IPS-NIHi7 (cell line): ENCODE measurements at regions not wholly inside any gene's neighbourhood (a gene's known extent, or its start where the extent isn't known, plus 50 kb on each side); places are given as distances from the start of the nearest gene placed in this dataset.
A peak's percentile ranks its signal among the peaks of the same experiment; 100 is the strongest.

Source experiments
- DNase-seq: peaks from one replicate; pipeline ENCODE4 v3.0.0; 2012; ENCODE audit warnings: mixed read lengths; ENCODE audit errors: extremely low spot score

DNA sequence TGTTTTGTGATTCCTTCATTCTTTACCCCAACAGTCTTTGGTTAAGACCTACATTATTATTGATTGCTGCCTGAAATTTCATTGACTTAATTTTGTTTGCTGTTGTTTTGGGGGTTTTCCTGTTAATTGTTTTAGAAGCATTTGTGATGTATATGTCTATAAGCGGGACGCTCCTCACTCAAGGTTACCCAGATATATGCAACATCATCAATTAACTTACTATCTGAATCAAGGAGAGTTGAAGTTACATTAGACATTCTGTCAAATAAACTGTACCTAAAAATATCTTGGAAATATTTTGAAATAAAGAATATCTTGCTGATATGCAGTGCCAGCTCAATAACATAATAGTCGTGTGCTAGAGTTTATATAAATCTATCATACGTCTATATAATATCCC is 125.9 kb upstream of the CDH18 start:
- DNase-seq: no peak

DNA sequence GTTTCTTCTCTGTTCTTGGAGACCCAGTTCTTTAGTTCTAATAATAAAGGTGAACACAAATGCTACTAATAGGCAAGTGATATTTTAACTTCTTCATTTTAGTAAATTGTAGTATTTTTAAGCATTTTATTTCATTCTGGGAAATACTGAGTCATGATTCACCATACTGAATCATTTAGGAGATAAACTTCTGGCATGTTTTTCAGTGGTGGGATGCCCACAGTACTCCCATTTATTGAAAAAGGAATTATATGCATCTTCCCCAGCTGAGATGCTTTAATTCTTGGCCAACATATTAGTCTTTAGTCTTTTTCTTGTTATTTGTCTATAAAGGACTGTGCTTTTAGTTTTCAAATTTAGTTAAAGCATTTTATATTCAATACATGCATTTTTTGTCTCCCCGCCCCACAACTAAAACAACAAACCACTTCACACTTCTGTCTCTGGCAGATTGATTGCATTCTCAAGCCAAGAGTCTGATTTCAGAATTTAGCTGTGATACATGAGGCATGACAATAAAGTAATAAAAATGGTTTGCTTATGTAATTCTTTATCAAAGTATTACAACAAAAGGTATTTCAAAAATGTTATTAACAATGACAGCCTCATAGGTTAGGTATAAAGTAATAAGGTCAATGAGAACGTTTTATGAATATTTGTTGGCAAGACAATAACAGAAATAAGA is 125.2 kb upstream of the CDH18 start:
- no peak for DNase-seq

DNA sequence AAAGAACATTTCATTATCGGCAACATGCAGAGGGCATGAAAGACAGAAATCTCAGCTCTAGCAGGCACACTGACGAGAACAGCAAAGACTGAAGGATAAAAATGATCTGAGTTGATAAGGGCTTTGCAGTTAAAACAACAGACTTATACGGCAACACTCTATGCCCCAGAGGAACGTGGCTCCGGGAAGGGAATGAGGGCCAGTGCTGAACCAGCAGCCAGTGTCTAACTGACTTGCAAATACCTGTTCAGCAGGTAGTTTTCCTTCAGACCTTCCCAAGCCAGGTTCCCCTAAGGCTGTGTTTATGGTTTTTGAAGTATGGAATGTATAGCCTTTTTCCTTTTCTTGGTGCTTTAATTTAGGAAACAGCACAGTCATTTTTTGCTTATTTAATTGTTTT is 121.3 kb upstream of the CDH18 start:
- DNase-seq: peak; percentile 18

DNA sequence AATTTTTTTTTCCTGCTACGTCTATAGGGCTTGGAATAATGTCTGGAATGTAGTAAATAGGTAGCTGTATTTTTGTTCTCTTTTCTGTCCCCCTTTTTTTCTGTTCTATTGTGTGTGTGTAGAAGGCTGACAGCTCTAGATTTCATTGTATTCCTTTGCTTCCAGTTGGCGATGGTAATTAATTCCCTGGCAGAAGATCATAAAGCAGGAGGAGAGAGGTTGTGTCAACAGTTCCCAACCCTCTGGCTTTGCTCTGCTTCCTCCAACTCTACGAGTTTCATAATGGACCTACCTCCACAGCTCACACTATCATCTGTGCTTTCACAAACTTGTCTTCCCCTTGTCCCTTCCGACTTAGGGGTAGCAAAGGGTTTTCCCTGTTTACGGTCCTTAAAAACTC is 117.9 kb upstream of the CDH18 start:
- DNase-seq: no peak

GRCh38 chr5:20102293-20102692 is 114.3 kb upstream of the CDH18 start:
- no peak for DNase-seq

- DNase-seq: no peak
Measured at GRCh38 chr5:20098694-20099093, 110.7 kb upstream of the CDH18 start.

GRCh38 chr5:20088361-20088760 is 100.4 kb upstream of the CDH18 start:
- no peak for DNase-seq

GRCh38 chr5:20087299-20087698 is 99.3 kb upstream of the CDH18 start:
- no peak for DNase-seq

- no peak for DNase-seq
Measured at GRCh38 chr5:20077186-20077585, 89.2 kb upstream of the CDH18 start.

- no peak for DNase-seq
Measured at GRCh38 chr5:20056933-20057332, 68.9 kb upstream of the CDH18 start.

GRCh38 chr5:20055301-20055700 is 67.3 kb upstream of the CDH18 start:
- DNase-seq: no peak

DNA sequence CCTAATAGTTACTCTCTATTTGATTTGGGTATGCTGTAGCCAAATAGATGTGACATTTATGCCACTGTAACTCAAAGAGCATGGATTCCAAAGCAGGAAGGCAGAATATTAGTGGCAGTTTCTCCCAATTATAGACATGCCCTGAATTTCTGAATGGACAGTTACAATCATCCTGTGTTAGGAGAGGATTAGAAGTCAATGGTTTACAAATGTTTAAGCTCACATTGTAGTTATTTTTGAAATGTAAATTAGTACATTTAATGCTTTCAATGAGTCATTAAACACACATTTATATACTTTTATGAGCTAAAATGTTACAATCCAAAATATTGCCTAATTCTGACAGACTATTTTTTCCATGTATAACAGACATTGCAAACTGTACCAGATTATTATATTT is 62.3 kb upstream of the CDH18 start:
- no peak for DNase-seq

DNA sequence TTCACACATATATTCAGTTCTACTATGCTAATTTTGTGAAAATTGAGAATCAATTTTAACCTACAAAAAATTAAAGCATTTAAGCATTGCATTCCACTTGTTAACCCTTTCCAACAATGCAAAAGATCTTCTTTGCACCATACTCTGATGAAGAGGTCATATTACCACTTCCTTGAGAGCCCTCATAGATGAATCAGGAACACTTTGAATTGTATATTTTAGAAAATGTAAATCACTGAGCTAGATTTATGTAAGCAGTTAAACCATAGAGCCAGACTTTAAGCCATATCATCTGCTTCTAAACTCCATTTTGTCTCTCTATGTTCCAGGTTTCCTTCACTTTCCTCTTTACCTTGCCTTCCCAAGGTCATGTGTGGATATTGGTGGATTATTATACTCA is 56.5 kb upstream of the CDH18 start:
- no peak for DNase-seq

- DNase-seq: no peak
Measured at GRCh38 chr5:20041326-20042274, 53.6 kb upstream of the CDH18 start.

DNA sequence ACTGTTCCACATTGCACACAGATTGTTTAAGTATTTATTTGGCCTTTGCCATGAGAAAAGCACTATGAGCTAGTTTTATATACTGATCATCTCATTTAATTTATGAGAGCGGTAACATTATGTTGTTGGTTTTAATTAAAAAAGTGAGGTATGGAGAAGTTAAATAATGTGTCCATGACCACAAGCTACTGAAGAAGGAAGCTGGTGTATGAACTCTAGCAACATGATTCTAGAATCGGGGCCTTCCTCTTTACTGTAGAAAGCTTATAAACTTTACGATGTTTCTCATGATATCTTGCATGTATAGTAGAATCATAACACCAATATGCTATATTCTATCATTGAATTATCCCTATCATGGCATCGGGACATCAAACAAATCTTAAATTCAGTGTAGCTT is 52.9 kb upstream of the CDH18 start:
- no peak for DNase-seq
